ENCODE measurements at regions not wholly inside any gene's neighbourhood (a gene's known extent, or its start where the extent isn't known, plus 50 kb on each side); places are given as distances from the start of the nearest gene placed in this dataset.

- DNase-seq: no peak
Measured at GRCh38 chr1:56390232-56390867, 189.0 kb downstream of the PLPP3 start.

GRCh38 chr1:56389813-56390212 is 189.6 kb downstream of the PLPP3 start:
- no peak for DNase-seq

GRCh38 chr1:56387071-56387740 is 192.2 kb downstream of the PLPP3 start:
- DNase-seq: no peak

GRCh38 chr1:56385314-56385713 is 194.0 kb downstream of the PLPP3 start:
- DNase-seq: peak in 2 of 3 donors; percentile 27 to 46

- DNase-seq: no peak
Measured at GRCh38 chr1:56382929-56383328, 196.4 kb downstream of the PLPP3 start.

- no peak for DNase-seq
Measured at GRCh38 chr1:56380531-56380930, 198.8 kb downstream of the PLPP3 start.

- no peak for DNase-seq
Measured at GRCh38 chr1:56378341-56379070, 200.9 kb downstream of the PLPP3 start.

GRCh38 chr1:56377431-56377830 is 201.9 kb downstream of the PLPP3 start:
- DNase-seq: no peak

GRCh38 chr1:56376188-56376984 is 203.0 kb downstream of the PLPP3 start:
- peak in 1 of 3 donors; percentile 4 for DNase-seq

- DNase-seq: no peak
Measured at GRCh38 chr1:56375326-56375804, 204.0 kb downstream of the PLPP3 start.

- no peak for DNase-seq
Measured at GRCh38 chr1:56374026-56374974, 205.1 kb downstream of the PLPP3 start.

- no peak for DNase-seq
Measured at GRCh38 chr1:56370513-56370912, 208.8 kb downstream of the PLPP3 start.

GRCh38 chr1:56363007-56363770 is 216.2 kb downstream of the PLPP3 start:
- DNase-seq: no peak

GRCh38 chr1:56360021-56360420 is 219.3 kb downstream of the PLPP3 start:
- no peak for DNase-seq

GRCh38 chr1:56359056-56359455 is 220.3 kb downstream of the PLPP3 start:
- DNase-seq: no peak

GRCh38 chr1:56357927-56358690 is 221.3 kb downstream of the PLPP3 start:
- peak; percentile 44 to 90 (median 54) for DNase-seq

GRCh38 chr1:56356376-56356990 is 222.9 kb downstream of the PLPP3 start:
- DNase-seq: no peak

- DNase-seq: no peak
Measured at GRCh38 chr1:56355918-56356317, 223.4 kb downstream of the PLPP3 start.

- DNase-seq: no peak
Measured at GRCh38 chr1:56355422-56355821, 223.9 kb downstream of the PLPP3 start.

- peak in 2 of 3 donors; percentile 60 to 76 for DNase-seq
Measured at GRCh38 chr1:56345831-56346230, 233.5 kb downstream of the PLPP3 start.
